Esophagus muscularis mucosa (tissue), 4 donors: ENCODE measurements at regions not wholly inside any gene's neighbourhood (a gene's known extent, or its start where the extent isn't known, plus 50 kb on each side); places are given as distances from the start of the nearest gene placed in this dataset.
A peak's percentile ranks its signal among the peaks of the same experiment; 100 is the strongest.

Experiments used
- DNase-seq: peaks from one replicate; pipeline ENCODE4 v3.0.0-alpha.2; 2017; ENCODE audit errors: extremely low spot score
- H3K27ac ChIP-seq, 4 donors: fragments of 200-600 bp; sonication (generic); replicated peaks in 1 of 4; 1 replicate in 3 of 4; 2 replicates in 1 of 4; pipeline ENCODE4 v1.5.1; 2016 to 2019; ENCODE audit warnings: mild to moderate bottlenecking in 1 of 4
- H3K27me3 ChIP-seq, 4 donors: fragments of 200-600 bp; sonication (generic); one replicate each; pipeline versions ENCODE4 v1.5.1 to v1.6.0; 2016 to 2019
- H3K36me3 ChIP-seq, 4 donors: fragments of 200-600 bp; sonication (generic); one replicate each; pipeline ENCODE4 v1.5.1; 2016 to 2019
- H3K4me1 ChIP-seq, 4 donors: fragments of 200-600 bp; sonication (generic); one replicate each; pipeline ENCODE4 v1.5.1; 2016 to 2019
- H3K4me3 ChIP-seq, 4 donors: fragments of 200-600 bp; sonication (generic); 1 replicate in 2 of 4; 2 replicates in 2 of 4; pipeline ENCODE4 v1.5.1; 2016 to 2019; ENCODE audit warnings: mild to moderate bottlenecking in 4 of 4, moderate library complexity in 1 of 4
- H3K9me3 ChIP-seq, 4 donors: fragments of 200-600 bp; sonication (generic); 1 replicate in 3 of 4; 2 replicates in 1 of 4; pipeline ENCODE4 v1.5.1; 2016 to 2019
- CTCF ChIP-seq, 3 experiments: fragments of 200-600 bp in 2 of 3; fragments of 450-650 bp in 1 of 3; sonication (generic) in 2 of 3; IDR thresholded peaks; one replicate each; pipeline ENCODE4 v1.5.1; 2017 to 2019; ENCODE audit warnings: antibody characterized with exemption in 3 of 3, mild to moderate bottlenecking in 2 of 3, moderate library complexity in 1 of 3
- EP300 ChIP-seq: sonication (generic); formaldehyde crosslinking; IDR thresholded peaks from one replicate; pipeline ENCODE4 v1.6.1; 2017; ENCODE audit warnings: antibody characterized with exemption
- POLR2A ChIP-seq: fragments of 450-650 bp; IDR thresholded peaks from one replicate; pipeline ENCODE4 v1.6.1; 2017; ENCODE audit warnings: antibody characterized with exemption, moderate library complexity, mild to moderate bottlenecking, low read depth
- POLR2AphosphoS5 ChIP-seq, 2 donors: sonication (generic); formaldehyde crosslinking; IDR thresholded peaks; one replicate each; pipeline ENCODE4 v1.6.1; 2017; ENCODE audit warnings: antibody characterized with exemption in 2 of 2
- WGBS: methylation state at CpG from one replicate; pipeline ENCODE4 v1.1.5; 2018; 5-methylcytosine and 5-hydroxymethylcytosine counted together
- intact Hi-C: fragments of 100-400 bp; cut with DNase I; formaldehyde crosslinking; loops from one replicate; pipeline ENCODE4 v1.15.1; 2023

- Histone ChIP-seq H3K4me1 (peaks cover 4 to 14% (median 13%) of the 10 kb centered on the region in 4 donors), H3K4me3 (no peak overlapping the region), H3K27ac (no peak overlapping the region), H3K36me3 (no peaks in the 10 kb centered on the region), H3K9me3 (no peaks in the 10 kb centered on the region), H3K27me3 (no peaks in the 10 kb centered on the region)
- DNase-seq = no peak
- TF ChIP-seq CTCF (IDR thresholded peaks at IDR 0.05) (no peak), POLR2A (no peak), POLR2AphosphoS5 (IDR thresholded peaks at IDR 0.05) (no peak), EP300 (no peak)
- 65% methylated on average over 3 of the region's 3 CpGs for WGBS
- intact Hi-C loops = no loop called here
Observed at GRCh38 chr9:19552282-19553105, 143.7 kb downstream of the ACER2 start.

GRCh38 chr9:19551124-19551929 is 142.5 kb downstream of the ACER2 start:
- 23% methylated on average over 8 of the region's 8 CpGs for WGBS
- H3K36me3 ChIP-seq = no peaks in the 10 kb centered on the region
- no peak for DNase-seq
- intact Hi-C loops = no loop called here
- peaks cover 4 to 14% (median 13%) of the 10 kb centered on the region in 4 donors for H3K4me1 ChIP-seq
- H3K4me3 ChIP-seq = peak overlapping the region; percentile 35 to 47 (median 42)
- H3K27ac ChIP-seq = peak overlapping the region in 3 of 4 donors; percentile 7 to 55 (median 49)
- no peak for TF ChIP-seq POLR2A
- no peak for TF ChIP-seq EP300
- TF ChIP-seq CTCF (IDR thresholded peaks at IDR 0.05) = no peak
- no peak for TF ChIP-seq POLR2AphosphoS5 (IDR thresholded peaks at IDR 0.05)
- no peaks in the 10 kb centered on the region for H3K27me3 ChIP-seq
- H3K9me3 ChIP-seq = no peaks in the 10 kb centered on the region

GRCh38 chr9:19550009-19550408 is 141.2 kb downstream of the ACER2 start:
- Histone ChIP-seq H3K4me3 (no peak overlapping the region), H3K9me3 (peaks cover 0 to 2% (median under 1%) of the 10 kb centered on the region in 4 donors), H3K27me3 (no peaks in the 10 kb centered on the region), H3K27ac (no peak overlapping the region), H3K4me1 (peaks cover 4 to 14% (median 13%) of the 10 kb centered on the region in 4 donors), H3K36me3 (no peaks in the 10 kb centered on the region)
- no peak for TF ChIP-seq EP300
- no peak for TF ChIP-seq POLR2A
- intact Hi-C loops = no loop called here
- DNase-seq = peak; percentile 64
- 85% methylated on average over 7 of the region's 7 CpGs for WGBS

GRCh38 chr9:19533373-19533772 is 124.6 kb downstream of the ACER2 start:
- H3K9me3 ChIP-seq = peaks cover 0 to 4% (median 0%) of the 10 kb centered on the region in 4 donors
- TF ChIP-seq POLR2AphosphoS5 (IDR thresholded peaks at IDR 0.05) (no peak), EP300 (no peak), CTCF (IDR thresholded peaks at IDR 0.05) (no peak), POLR2A (no peak)
- H3K4me3 ChIP-seq = no peak overlapping the region
- no peaks in the 10 kb centered on the region for H3K4me1 ChIP-seq
- H3K36me3 ChIP-seq = no peaks in the 10 kb centered on the region
- WGBS = 91% methylated on average over 3 of the region's 3 CpGs
- no peaks in the 10 kb centered on the region for H3K27me3 ChIP-seq
- intact Hi-C loops = no loop called here
- no peak overlapping the region for H3K27ac ChIP-seq
- DNase-seq = peak; percentile 42

GRCh38 chr9:19527663-19528062 is 118.9 kb downstream of the ACER2 start:
- no peak overlapping the region for H3K4me3 ChIP-seq
- H3K27ac ChIP-seq = no peak overlapping the region
- H3K36me3 ChIP-seq = no peaks in the 10 kb centered on the region
- H3K27me3 ChIP-seq = no peaks in the 10 kb centered on the region
- 65% methylated on average over 3 of the region's 3 CpGs for WGBS
- no peaks in the 10 kb centered on the region for H3K4me1 ChIP-seq
- TF ChIP-seq EP300 (no peak), POLR2A (no peak), CTCF (IDR thresholded peaks at IDR 0.05) (no peak), POLR2AphosphoS5 (IDR thresholded peaks at IDR 0.05) (no peak)
- no peak for DNase-seq
- H3K9me3 ChIP-seq = no peaks in the 10 kb centered on the region
- intact Hi-C loops = no loop called here
